Upper lobe of right lung (tissue), 1 donor: ENCODE measurements at regions not wholly inside any gene's neighbourhood (a gene's known extent, or its start where the extent isn't known, plus 50 kb on each side); places are given as distances from the start of the nearest gene placed in this dataset.

ENCODE experiments used
- ATAC-seq: fragments of 200-7000 bp; cut with Tn5 transposase; one replicate; pipeline ENCODE4 v1.9.1; 2020; ENCODE audit warnings: mild to moderate bottlenecking, moderate library complexity
- DNase-seq: peaks from one replicate; pipeline ENCODE4 v3.0.0-alpha.2; 2020
- H3K27ac ChIP-seq: fragments of 200-600 bp; one replicate; pipeline ENCODE4 v1.8.0; 2022
- H3K27me3 ChIP-seq: fragments of 200-600 bp; one replicate; pipeline ENCODE4 v1.8.0; 2022; ENCODE audit warnings: mild to moderate bottlenecking
- H3K36me3 ChIP-seq: fragments of 200-600 bp; one replicate; pipeline ENCODE4 v1.8.0; 2022
- H3K4me1 ChIP-seq: fragments of 200-600 bp; one replicate; pipeline ENCODE4 v1.8.0; 2022
- H3K4me3 ChIP-seq: fragments of 200-600 bp; one replicate; pipeline ENCODE4 v1.8.0; 2022; ENCODE audit warnings: mild to moderate bottlenecking
- H3K9me3 ChIP-seq: fragments of 200-600 bp; one replicate; pipeline ENCODE4 v1.8.0; 2022
- intact Hi-C: fragments of 100-400 bp; cut with DNase I; formaldehyde crosslinking; loops from one replicate; pipeline ENCODE4 v1.11.0; 2022
- TF ChIP-seq, protein P1 (sequence below): fragments of 200-600 bp; IDR thresholded peaks from one replicate; pipeline ENCODE4 v1.8.0; 2022; ENCODE audit warnings: antibody characterized with exemption
- donor health status: DM: no; HTN: yes; CAD: no; lungs with severe emphysema.

DNA sequence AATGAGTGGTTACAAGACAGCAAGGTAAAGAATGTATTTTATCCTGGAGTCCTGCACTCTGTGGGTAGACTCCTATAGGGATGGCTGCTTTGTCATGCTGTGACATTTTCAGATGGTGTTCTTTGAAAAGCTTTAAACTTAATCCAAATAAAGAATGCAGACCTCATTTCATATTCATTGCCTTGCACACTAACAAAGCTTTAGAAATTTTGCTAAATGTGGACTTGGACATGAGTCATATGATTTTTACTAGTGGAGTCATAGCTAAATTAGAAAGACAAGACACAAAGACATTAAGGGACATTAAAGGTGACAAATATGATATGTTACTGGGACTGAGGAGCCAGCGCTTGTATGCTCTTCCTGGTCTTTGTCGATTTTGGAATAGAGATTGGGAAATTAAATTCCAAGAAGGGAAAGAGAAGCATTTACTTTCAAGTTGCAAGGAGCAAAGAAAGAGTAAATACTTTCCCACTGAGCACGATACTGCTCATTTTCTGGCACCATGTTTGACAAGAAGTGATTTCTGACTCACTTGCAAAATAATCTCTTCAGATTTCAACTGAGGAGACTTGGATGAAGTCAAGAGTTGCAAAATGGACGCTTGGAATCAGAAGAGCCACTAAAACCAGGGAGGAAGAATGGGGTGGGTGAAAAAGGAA lies 152.9 kb upstream of the MYOCD start:
- no peak for ATAC-seq
- Histone ChIP-seq H3K4me1 (no peaks in the 10 kb centered on the region), H3K9me3 (no peaks in the 10 kb centered on the region), H3K27ac (no peak overlapping the region), H3K36me3 (no peaks in the 10 kb centered on the region), H3K4me3 (no peak overlapping the region), H3K27me3 (no peaks in the 10 kb centered on the region)
- TF ChIP-seq, protein P1, sequence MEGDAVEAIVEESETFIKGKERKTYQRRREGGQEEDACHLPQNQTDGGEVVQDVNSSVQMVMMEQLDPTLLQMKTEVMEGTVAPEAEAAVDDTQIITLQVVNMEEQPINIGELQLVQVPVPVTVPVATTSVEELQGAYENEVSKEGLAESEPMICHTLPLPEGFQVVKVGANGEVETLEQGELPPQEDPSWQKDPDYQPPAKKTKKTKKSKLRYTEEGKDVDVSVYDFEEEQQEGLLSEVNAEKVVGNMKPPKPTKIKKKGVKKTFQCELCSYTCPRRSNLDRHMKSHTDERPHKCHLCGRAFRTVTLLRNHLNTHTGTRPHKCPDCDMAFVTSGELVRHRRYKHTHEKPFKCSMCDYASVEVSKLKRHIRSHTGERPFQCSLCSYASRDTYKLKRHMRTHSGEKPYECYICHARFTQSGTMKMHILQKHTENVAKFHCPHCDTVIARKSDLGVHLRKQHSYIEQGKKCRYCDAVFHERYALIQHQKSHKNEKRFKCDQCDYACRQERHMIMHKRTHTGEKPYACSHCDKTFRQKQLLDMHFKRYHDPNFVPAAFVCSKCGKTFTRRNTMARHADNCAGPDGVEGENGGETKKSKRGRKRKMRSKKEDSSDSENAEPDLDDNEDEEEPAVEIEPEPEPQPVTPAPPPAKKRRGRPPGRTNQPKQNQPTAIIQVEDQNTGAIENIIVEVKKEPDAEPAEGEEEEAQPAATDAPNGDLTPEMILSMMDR = no peak
- intact Hi-C loops = no loop called here
- no peak for DNase-seq

GRCh38 chr17:12514596-12514995 lies 151.1 kb upstream of the MYOCD start:
- TF ChIP-seq, protein P1 = no peak

DNA sequence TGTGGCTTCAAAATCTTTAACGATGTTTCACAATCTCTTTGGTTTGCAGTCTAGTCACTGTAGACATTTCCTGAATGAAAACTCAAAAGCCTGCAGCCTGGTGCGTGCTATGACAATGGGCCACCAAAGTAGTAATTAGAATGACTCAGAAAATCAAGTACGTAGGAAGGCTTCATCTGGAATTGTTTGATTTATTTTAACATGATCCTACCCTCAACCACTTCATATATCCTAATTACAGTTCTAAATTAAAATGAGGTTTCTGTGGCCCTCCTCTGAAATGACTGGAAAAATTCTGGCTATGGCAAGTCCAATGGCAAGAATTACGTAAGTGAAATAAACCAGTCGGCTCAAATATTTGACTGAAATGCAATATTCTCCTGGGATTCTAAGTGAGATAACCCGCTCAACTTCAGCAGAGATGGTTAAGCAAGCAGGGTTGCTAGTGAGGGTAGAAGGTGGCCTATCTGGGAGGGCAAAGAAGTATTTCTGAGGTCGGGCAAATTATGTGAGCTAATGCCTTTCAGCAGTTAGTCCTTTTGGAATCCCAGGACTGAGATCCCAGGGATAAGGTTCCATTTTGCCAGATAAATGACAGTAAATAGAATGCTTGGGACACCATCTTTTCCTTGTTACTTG lies 145.6 kb upstream of the MYOCD start:
- no peak overlapping the region for H3K4me3 ChIP-seq
- DNase-seq (no peak), ATAC-seq (no peak)
- H3K36me3 ChIP-seq = no peaks in the 10 kb centered on the region
- intact Hi-C loops = no loop called here
- TF ChIP-seq, protein P1 = no peak
- no peaks in the 10 kb centered on the region for H3K9me3 ChIP-seq
- H3K27me3 ChIP-seq = no peaks in the 10 kb centered on the region
- no peaks in the 10 kb centered on the region for H3K4me1 ChIP-seq
- no peak overlapping the region for H3K27ac ChIP-seq

More at GRCh38 chr17:12514596-12514995, 151.1 kb upstream of the MYOCD start:
- H3K4me3 ChIP-seq = no peak overlapping the region
- H3K27ac ChIP-seq = no peak overlapping the region
- ATAC-seq (no peak), DNase-seq (no peak)
- no peaks in the 10 kb centered on the region for H3K36me3 ChIP-seq
- H3K27me3 ChIP-seq = no peaks in the 10 kb centered on the region
- H3K4me1 ChIP-seq = no peaks in the 10 kb centered on the region
- intact Hi-C loops = no loop called here
- H3K9me3 ChIP-seq = no peaks in the 10 kb centered on the region

DNA sequence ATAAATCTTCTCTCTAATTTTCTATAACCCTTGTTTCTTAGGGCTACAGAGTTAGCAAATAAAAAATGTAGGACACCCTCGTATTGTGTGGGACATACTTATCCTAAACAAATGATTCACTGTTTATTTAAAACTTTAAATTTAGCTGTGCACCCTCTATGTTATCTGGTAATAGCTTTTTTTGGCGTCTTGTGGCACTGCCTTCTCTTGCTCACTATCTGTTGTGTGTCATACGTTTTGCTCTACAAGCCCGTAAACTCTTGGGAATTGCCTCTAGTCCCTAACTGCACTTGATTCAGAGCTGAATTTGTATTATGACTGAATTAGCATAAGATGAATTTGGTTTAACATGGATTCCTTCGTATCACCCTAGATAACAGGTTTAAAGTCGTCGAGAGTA lies 144.3 kb upstream of the MYOCD start:
- Histone ChIP-seq H3K4me1 (no peaks in the 10 kb centered on the region), H3K36me3 (no peaks in the 10 kb centered on the region), H3K27ac (no peak overlapping the region), H3K4me3 (no peak overlapping the region), H3K9me3 (no peaks in the 10 kb centered on the region), H3K27me3 (no peaks in the 10 kb centered on the region)
- TF ChIP-seq, protein P1 = no peak
- intact Hi-C loops = no loop called here
- DNase-seq = no peak
- ATAC-seq = no peak

DNA sequence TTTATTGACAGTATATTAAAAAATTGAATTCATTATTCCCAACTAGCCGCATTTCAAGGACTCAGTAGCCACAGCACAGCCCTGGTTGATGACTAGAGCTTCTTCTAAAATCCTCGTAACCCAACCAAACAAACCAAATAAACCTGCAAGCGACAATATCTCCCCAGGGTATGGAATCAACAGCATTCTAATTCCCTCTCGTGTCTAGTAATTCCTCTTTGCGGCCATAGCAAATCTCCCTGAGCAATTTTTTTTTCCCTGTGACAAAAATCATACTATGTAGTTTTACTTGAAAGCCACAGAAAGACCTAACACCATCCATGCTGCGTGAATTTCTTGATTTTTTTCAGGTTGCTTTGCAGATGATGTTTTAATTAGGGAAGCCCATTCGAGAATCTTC lies 143.4 kb upstream of the MYOCD start:
- H3K4me3 ChIP-seq = no peak overlapping the region
- intact Hi-C loops = no loop called here

More for the DNA sequence above, 143.4 kb upstream of the MYOCD start:
- no peak overlapping the region for H3K27ac ChIP-seq
- TF ChIP-seq, protein P1 = no peak
- no peaks in the 10 kb centered on the region for H3K27me3 ChIP-seq
- no peaks in the 10 kb centered on the region for H3K36me3 ChIP-seq
- ATAC-seq (no peak), DNase-seq (no peak)
- H3K9me3 ChIP-seq = no peaks in the 10 kb centered on the region
- no peaks in the 10 kb centered on the region for H3K4me1 ChIP-seq
